ENCODE measurements at regions not wholly inside any gene's neighbourhood (a gene's known extent, or its start where the extent isn't known, plus 50 kb on each side); places are given as distances from the start of the nearest gene placed in this dataset.

- intact Hi-C loops (cut with DNase I), result no loop called here
- Histone ChIP-seq H3K4me1 (peaks cover 5% of the 10 kb centered on the region), H3K9me3 (no peaks in the 10 kb centered on the region), H3K36me3 (ENCODE audit: insufficient read depth in 1 of 2, low read depth in 1 of 2) (no peaks in the 10 kb centered on the region), H3K4me3 (no peak overlapping the region), H3K27ac (no peak overlapping the region), H3K27me3 (ENCODE audit: insufficient read depth in 3 of 3, low read length in 2 of 3) (peaks cover 0 to 6% (median 0%) of the 10 kb centered on the region in 3 donors)
- WGBS, 3 donors, result 54 to 61% (median 60%) methylated on average over 2 of the region's 2 CpGs
- no peak for DNase-seq
- no peak for TF ChIP-seq CTCF (IDR thresholded peaks at IDR 0.05)
- ATAC-seq, result no peak
Measured at GRCh38 chr6:5936140-5936539, 70.6 kb downstream of the NRN1 start.

GRCh38 chr6:5930968-5931367 lies 75.8 kb downstream of the NRN1 start:
- peaks cover 0 to 4% (median 0%) of the 10 kb centered on the region in 3 donors for H3K27me3 ChIP-seq (ENCODE audit: insufficient read depth in 3 of 3, low read length in 2 of 3)
- no peak for TF ChIP-seq CTCF (IDR thresholded peaks at IDR 0.05)
- H3K36me3 ChIP-seq (ENCODE audit: insufficient read depth in 1 of 2, low read depth in 1 of 2), result no peaks in the 10 kb centered on the region
- 54 to 74% (median 60%) methylated on average over 2 of the region's 2 CpGs for WGBS, 3 donors
- no peak overlapping the region for H3K4me3 ChIP-seq
- no peaks in the 10 kb centered on the region for H3K4me1 ChIP-seq
- no peak for ATAC-seq
- intact Hi-C loops (cut with DNase I), result no loop called here
- no peak for DNase-seq
- no peak overlapping the region for H3K27ac ChIP-seq
- H3K9me3 ChIP-seq, result no peaks in the 10 kb centered on the region

DNA sequence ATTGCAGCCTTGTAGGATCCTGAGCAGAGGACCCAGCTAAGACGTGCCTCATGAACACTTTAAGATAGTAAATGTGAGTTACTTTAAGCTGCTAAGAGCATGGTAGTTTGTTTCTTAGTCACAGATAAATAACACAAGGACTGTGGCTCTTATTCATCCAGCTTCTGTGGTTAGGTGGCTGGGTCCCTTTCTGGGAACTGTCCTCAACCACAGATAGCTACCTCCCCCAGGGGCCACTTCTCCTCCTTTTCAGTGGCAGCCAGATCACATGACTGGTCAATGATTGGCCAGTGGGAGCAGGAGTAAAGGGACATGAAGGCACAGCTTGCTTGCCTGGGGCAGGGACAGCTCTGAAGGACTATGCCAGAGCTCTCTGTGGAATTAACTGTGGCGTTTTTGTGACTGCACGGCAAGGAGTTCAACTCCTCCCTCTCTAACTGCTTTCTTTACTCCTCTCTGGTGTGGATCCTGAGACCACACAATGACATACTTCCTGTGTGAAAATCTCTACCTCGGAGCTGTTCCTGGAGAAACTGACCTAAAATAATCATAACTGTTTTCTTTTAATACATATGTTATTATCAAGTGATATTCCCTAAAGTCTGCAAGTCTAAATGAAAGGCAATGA lies 76.5 kb downstream of the NRN1 start:
- Histone ChIP-seq H3K27me3 (ENCODE audit: insufficient read depth in 3 of 3, low read length in 2 of 3) (peaks cover 0 to 4% (median 0%) of the 10 kb centered on the region in 3 donors), H3K9me3 (no peaks in the 10 kb centered on the region), H3K4me3 (no peak overlapping the region), H3K27ac (no peak overlapping the region), H3K4me1 (no peaks in the 10 kb centered on the region), H3K36me3 (ENCODE audit: insufficient read depth in 1 of 2, low read depth in 1 of 2) (no peaks in the 10 kb centered on the region)
- TF ChIP-seq CTCF (IDR thresholded peaks at IDR 0.05), result no peak
- intact Hi-C loops (cut with DNase I), result no loop called here
- ATAC-seq, result no peak
- WGBS, 3 donors, result 60 to 62% (median 62%) methylated on average over 4 of the region's 4 CpGs
- DNase-seq, result no peak

DNA sequence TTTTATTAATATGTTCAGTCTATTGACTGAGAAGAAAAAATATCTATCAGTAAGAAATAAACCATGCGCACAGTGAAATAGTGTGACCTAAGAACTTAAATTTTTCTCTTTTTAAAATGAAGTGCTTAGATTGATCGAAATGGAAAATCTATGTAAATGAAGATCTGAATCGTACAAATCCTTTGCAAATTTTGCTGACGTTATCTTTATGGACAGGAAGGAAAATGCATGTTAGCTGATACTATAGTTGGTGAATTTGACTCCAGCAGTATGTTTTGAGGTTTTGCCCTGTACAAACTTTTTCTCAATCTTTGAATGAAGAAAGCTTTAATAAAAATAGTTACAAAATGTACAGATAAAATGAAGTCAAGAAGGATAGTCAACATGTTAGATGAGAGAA lies 82.9 kb downstream of the NRN1 start:
- intact Hi-C loops (cut with DNase I), result no loop called here
- H3K4me1 ChIP-seq, result no peaks in the 10 kb centered on the region
- no peak overlapping the region for H3K27ac ChIP-seq
- no peaks in the 10 kb centered on the region for H3K36me3 ChIP-seq (ENCODE audit: insufficient read depth in 1 of 2, low read depth in 1 of 2)
- 89 to 93% (median 91%) methylated on average over 4 of the region's 4 CpGs for WGBS, 3 donors
- peaks cover 5% of the 10 kb centered on the region for H3K9me3 ChIP-seq
- ATAC-seq (no peak), DNase-seq (no peak)
- no peaks in the 10 kb centered on the region for H3K27me3 ChIP-seq (ENCODE audit: insufficient read depth in 3 of 3, low read length in 2 of 3)
- no peak for TF ChIP-seq CTCF (IDR thresholded peaks at IDR 0.05)
- H3K4me3 ChIP-seq, result no peak overlapping the region

DNA sequence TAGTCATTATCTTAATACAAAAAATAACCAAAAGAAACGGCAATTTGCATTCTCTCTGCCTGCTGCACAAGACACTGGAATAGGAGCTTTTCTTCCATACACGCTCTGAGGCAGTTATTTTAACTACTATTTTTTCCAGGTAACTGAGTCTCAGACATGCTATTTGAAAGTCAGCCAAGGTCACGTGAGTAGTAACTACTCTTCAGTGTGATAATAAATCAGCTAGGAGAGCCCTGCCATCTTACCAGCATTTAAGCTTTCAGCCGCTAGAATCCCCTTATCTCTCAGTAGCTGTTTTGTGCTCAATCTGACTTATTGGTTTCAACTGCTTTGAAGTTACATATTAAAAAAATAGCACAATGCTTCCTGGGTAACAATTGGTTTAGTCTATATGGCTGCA lies 84.5 kb downstream of the NRN1 start:
- intact Hi-C loops (cut with DNase I), result no loop called here
- ATAC-seq, result no peak
- no peaks in the 10 kb centered on the region for H3K36me3 ChIP-seq (ENCODE audit: insufficient read depth in 1 of 2, low read depth in 1 of 2)
- 61 to 68% (median 62%) methylated on average over 4 of the region's 4 CpGs for WGBS, 3 donors
- H3K27ac ChIP-seq, result no peak overlapping the region
- no peak for TF ChIP-seq CTCF (IDR thresholded peaks at IDR 0.05)
- H3K9me3 ChIP-seq, result peaks cover 5% of the 10 kb centered on the region
- H3K4me1 ChIP-seq, result no peaks in the 10 kb centered on the region
- DNase-seq, result no peak
- H3K4me3 ChIP-seq, result no peak overlapping the region
- H3K27me3 ChIP-seq (ENCODE audit: insufficient read depth in 3 of 3, low read length in 2 of 3), result no peaks in the 10 kb centered on the region
